ENCODE measurements at regions not wholly inside any gene's neighbourhood (a gene's known extent, or its start where the extent isn't known, plus 50 kb on each side); places are given as distances from the start of the nearest gene placed in this dataset.

DNA sequence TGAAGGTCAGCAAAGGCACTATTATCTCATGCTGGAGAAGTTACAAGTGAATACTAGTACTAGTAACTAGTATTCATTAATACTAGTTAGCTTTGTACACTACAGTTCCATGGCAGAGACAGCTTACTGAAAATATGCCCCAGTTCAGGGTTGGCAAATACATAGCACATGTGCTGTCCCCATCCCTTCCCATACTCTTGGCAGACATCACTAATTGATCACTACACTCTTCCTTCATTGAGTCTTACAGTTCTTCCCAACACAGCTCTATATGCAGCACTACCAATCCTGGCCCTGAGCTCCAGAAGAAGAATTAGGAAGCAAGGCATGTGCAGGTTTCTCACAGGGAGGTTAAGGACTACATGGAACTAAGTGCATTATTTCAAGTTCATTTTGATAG, 168.3 kb upstream of the EEA1 start:
- TF ChIP-seq MXI1 (conservative IDR thresholded peaks at IDR 0.05; ENCODE audit: poor library complexity, severe bottlenecking) (no peak), EP300 (conservative IDR thresholded peaks at IDR 0.05; ENCODE audit: poor library complexity, severe bottlenecking) (no peak), POLR2AphosphoS5 (IDR thresholded peaks at IDR 0.05) (no peak), TAF1 (IDR thresholded peaks at IDR 0.05; ENCODE audit: low read depth) (no peak), RAD21 (conservative IDR thresholded peaks at IDR 0.05) (no peak)
- TF ChIP-seq, protein P1, sequence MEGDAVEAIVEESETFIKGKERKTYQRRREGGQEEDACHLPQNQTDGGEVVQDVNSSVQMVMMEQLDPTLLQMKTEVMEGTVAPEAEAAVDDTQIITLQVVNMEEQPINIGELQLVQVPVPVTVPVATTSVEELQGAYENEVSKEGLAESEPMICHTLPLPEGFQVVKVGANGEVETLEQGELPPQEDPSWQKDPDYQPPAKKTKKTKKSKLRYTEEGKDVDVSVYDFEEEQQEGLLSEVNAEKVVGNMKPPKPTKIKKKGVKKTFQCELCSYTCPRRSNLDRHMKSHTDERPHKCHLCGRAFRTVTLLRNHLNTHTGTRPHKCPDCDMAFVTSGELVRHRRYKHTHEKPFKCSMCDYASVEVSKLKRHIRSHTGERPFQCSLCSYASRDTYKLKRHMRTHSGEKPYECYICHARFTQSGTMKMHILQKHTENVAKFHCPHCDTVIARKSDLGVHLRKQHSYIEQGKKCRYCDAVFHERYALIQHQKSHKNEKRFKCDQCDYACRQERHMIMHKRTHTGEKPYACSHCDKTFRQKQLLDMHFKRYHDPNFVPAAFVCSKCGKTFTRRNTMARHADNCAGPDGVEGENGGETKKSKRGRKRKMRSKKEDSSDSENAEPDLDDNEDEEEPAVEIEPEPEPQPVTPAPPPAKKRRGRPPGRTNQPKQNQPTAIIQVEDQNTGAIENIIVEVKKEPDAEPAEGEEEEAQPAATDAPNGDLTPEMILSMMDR (IDR thresholded peaks at IDR 0.05; ENCODE audit: poor library complexity, severe bottlenecking), result no peak

Measured in neural cell (in vitro differentiated cells).